KBM-7 (cell line): ENCODE measurements at regions not wholly inside any gene's neighbourhood (a gene's known extent, or its start where the extent isn't known, plus 50 kb on each side); places are given as distances from the start of the nearest gene placed in this dataset.
A peak's percentile ranks its signal among the peaks of the same experiment; 100 is the strongest.

Source experiments
- DNase-seq: peaks from one replicate; pipeline ENCODE4 v3.0.0-alpha.2; 2015
- in situ Hi-C: fragments of 300-500 bp; cut with MboI; formaldehyde crosslinking; loops from 2 replicates; pipeline ENCODE4 v1.14.3; 2020; ENCODE audit warnings: low sequenced_read_pairs, low pct_unique_long_range_greater_than_20kb, mixed read lengths

DNA sequence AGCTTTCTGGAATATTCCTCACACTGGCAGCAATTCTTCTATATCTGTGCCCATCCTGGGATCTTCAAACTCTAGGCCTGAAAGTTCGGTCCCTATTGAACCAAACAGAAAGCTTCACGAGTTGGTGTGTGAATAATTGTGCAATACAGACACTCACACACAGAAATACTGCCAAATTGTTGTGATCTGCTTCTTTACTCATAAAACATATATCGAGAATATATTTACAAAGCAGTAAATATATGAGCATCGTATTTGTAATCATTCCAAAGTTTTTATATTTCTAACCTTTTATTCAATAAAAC is 56.6 kb upstream of the BEX4 start:
- in situ Hi-C loops = loop anchor here (25.0 kb wide), 1 partner anchor 196 kb away; no protein-coding TSS in a partner anchor
- DNase-seq = no peak

DNA sequence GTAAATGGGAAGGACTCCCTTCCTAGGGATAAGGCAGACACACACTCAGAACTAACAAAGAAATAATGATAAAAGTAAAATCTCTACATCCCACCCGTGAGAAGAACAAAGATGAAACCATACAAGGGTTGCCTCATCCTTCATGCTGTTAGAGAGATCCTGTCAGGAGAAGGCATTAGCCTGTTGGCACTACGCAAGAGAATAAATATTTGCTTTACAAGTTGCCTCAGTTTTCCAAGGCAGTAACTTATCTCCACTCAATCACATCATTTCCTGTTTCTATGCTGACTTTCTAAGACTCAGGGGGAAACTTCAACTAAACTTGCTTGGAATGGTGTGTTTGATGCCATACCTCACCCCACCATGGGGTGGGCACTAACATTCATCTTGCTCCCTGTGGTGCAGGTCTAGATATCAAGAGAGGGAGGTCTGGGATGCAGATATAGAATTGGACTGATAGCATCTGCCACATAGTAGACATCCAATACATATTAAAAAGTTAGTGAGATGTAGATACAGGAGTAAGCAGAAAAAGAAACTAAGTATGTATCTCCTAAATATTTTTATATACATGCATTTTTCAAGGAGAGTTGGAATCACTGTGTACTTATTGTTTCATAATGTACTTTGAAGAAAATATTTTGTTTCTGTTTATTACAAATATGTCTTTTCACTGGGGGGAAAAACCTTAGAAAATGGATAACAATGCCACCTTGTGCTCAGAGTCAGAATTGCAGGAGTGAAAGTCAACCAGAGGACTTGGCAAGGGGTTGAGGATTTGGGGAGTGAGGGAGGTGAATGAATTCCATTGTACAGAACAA is 57.2 kb upstream of the BEX4 start:
- DNase-seq = peak; percentile 74
- in situ Hi-C loops = loop anchor here (25.0 kb wide), 1 partner anchor 195 kb away; no protein-coding TSS in a partner anchor

DNA sequence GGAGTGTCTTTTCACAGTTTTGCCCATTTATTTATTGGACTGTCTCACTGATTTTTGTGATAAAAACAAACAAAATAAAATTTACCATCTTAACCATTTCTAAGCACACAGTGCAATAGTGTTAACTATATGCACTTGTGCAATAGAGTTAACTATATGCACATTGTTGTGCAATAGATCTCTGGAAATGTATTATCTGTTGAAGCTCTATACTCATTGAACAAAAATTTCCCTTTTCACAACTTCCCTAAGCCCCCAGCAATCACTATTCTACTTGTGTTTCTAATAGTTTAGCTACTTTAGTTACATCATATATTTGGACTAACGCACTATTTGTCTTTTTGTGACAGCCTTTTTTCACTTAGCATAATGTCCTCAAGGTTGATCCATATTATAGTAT is 59.7 kb upstream of the BEX4 start:
- in situ Hi-C loops = loop anchor here (25.0 kb wide), 1 partner anchor 193 kb away; no protein-coding TSS in a partner anchor
- no peak for DNase-seq

DNA sequence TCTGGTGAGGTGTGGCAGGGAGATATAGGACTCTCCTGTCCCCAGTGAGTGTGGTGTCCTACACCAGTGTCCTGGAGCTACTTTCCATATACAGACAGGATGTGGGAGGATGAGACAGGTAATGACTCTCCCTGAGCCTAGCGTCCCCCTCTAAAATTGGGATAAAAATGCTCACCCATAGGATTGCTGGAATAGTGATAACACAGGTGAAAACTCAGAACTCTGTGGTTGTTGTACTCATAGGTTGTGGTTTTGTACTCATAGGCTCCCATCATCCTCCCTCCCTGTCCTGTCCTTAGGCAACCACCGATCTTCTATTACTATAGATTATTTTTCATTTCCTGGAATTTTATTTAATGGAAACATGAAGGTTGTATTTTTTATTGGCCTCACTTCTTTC is 60.7 kb upstream of the NXF3 start:
- in situ Hi-C loops = loop anchor here (25.0 kb wide), 1 partner anchor 191 kb away; no protein-coding TSS in a partner anchor
- no peak for DNase-seq

DNA sequence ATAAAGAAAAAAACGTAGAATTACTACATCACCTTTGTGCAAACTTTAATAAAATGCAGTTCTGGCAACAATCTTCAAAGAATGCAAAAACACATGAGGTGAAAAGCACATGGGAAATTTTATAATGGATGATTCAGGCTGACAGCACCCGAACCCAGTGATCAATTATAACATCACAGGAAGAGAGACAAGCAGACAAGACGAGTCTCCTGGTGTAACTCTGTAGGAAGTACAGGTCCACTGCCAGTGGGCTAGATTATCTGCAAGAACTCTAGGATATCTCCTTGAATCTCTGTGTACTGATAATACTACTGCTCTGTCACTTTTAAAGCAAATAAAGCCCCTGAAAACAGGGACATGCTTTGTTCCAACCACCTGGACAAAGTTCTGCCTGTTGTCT is 58.9 kb upstream of the NXF3 start:
- DNase-seq = no peak
- in situ Hi-C loops = loop anchor here (25.0 kb wide), 1 partner anchor 189 kb away; no protein-coding TSS in a partner anchor

DNA sequence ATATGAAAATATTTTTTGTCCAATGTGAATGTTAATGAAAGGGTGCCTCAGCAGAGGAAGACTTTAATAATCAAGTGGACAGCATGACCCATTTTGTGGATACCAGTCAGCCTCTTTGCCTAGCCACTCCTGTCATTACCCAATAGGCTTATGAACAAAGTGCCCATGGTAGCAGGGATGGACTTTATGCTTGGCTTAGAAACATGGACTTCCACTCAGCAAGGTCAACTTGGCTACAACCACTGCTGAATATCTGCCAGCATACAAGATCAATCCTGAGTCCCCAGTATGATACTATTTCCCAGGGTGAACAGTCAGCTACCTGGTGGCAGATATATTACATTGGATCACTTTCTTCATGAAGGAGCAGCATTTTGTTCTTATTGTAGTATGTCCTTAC is 56.7 kb upstream of the NXF3 start:
- no peak for DNase-seq
- in situ Hi-C loops = loop anchor here (25.0 kb wide), 1 partner anchor 187 kb away; no protein-coding TSS in a partner anchor

DNA sequence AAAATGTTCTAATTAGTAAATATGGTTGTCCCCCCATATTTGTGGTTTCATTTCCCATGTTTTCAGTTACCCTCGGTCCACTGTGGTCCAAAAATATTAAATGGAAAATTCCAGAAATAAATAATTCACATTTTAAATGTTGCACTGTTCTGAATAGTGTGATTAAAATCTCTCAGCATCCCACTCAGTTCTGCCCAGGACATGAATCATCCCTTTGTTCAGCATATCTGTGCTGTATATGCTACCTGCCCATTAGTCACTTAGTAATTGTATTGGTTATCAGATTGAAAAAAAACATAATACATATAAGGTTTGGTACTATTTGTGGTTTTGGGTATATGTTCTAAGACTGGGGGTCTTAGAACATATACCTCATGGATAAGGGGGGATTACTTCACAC is 55.1 kb upstream of the NXF3 start:
- in situ Hi-C loops = no loop called here
- DNase-seq = no peak
